GM12873 (cell line): ENCODE measurements at regions not wholly inside any gene's neighbourhood (a gene's known extent, or its start where the extent isn't known, plus 50 kb on each side); places are given as distances from the start of the nearest gene placed in this dataset.

ENCODE experiments used
- CTCF ChIP-seq: IDR thresholded peaks from 2 replicates; pipeline ENCODE4 v1.5.1; 2012; ENCODE audit warnings: low read depth, mild to moderate bottlenecking, moderate library complexity, low read length, control low read depth; ENCODE audit not compliant: insufficient read depth; ENCODE audit errors: missing control alignments

- no peak for TF ChIP-seq CTCF
These were observed 298.4 kb upstream of the MOCS1 start for GRCh38 chr6:40232698-40233097.

- TF ChIP-seq CTCF = no peak
These were observed 293.5 kb upstream of the MOCS1 start for GRCh38 chr6:40227735-40228134.

- no peak for TF ChIP-seq CTCF
These were observed 288.1 kb upstream of the MOCS1 start for GRCh38 chr6:40222354-40222753.

GRCh38 chr6:40219799-40220198, 285.5 kb upstream of the MOCS1 start:
- TF ChIP-seq CTCF = no peak

GRCh38 chr6:40210628-40211056, 276.4 kb upstream of the MOCS1 start:
- TF ChIP-seq CTCF = no peak

GRCh38 chr6:40205801-40206200, 271.5 kb upstream of the MOCS1 start:
- TF ChIP-seq CTCF = no peak

- no peak for TF ChIP-seq CTCF
These were observed 270.7 kb upstream of the MOCS1 start for GRCh38 chr6:40205004-40205403.

GRCh38 chr6:40197371-40197770, 263.1 kb upstream of the MOCS1 start:
- no peak for TF ChIP-seq CTCF
